ENCODE measurements at regions not wholly inside any gene's neighbourhood (a gene's known extent, or its start where the extent isn't known, plus 50 kb on each side); places are given as distances from the start of the nearest gene placed in this dataset.

GRCh38 chr10:30737931-30738391, 108.4 kb upstream of the LYZL2 start:
- no peak overlapping the region for H3K4me3 ChIP-seq (ENCODE audit: low read length)
- no peak overlapping the region for H3K27ac ChIP-seq (ENCODE audit: low read length)
- no peaks in the 10 kb centered on the region for H3K4me1 ChIP-seq (ENCODE audit: low read length)
- no peaks in the 10 kb centered on the region for H3F3A ChIP-seq (ENCODE audit: insufficient read depth, low read length)
- TF ChIP-seq EZH2 (optimal IDR thresholded peaks at IDR 0.05; ENCODE audit: low read depth, low read length) (no peak), EZH2phosphoT487 (IDR thresholded peaks at IDR 0.05; ENCODE audit: low read length) (no peak), CTCF (IDR thresholded peaks at IDR 0.05; ENCODE audit: low read length) (no peak)
- no peaks in the 10 kb centered on the region for H3K9me2 ChIP-seq (replicated peaks; ENCODE audit: insufficient read depth, low read length)
- H3K27me3 ChIP-seq (replicated peaks; ENCODE audit: insufficient read depth, low read length): no peaks in the 10 kb centered on the region
- no peak overlapping the region for H3K4me2 ChIP-seq (ENCODE audit: low read depth, low read length)
- DNase-seq: no peak
- H3K9me3 ChIP-seq (replicated peaks; ENCODE audit: insufficient read depth, low read length): no peaks in the 10 kb centered on the region
- no peaks in the 10 kb centered on the region for H3K79me2 ChIP-seq (ENCODE audit: low read length)
- no peak overlapping the region for H2AFZ ChIP-seq (ENCODE audit: low read length)
- no peaks in the 10 kb centered on the region for H4K20me1 ChIP-seq (ENCODE audit: insufficient read depth, low read length)
- H3K9ac ChIP-seq (ENCODE audit: low read length): no peak overlapping the region
- no peaks in the 10 kb centered on the region for H3K36me3 ChIP-seq (replicated peaks; ENCODE audit: insufficient read depth, low read length)

GRCh38 chr10:30736685-30737232, 107.2 kb upstream of the LYZL2 start:
- Histone ChIP-seq H3K27ac (ENCODE audit: low read length) (no peak overlapping the region), H3K4me1 (ENCODE audit: low read length) (no peaks in the 10 kb centered on the region), H2AFZ (ENCODE audit: low read length) (no peak overlapping the region), H4K20me1 (ENCODE audit: insufficient read depth, low read length) (no peaks in the 10 kb centered on the region), H3K9ac (ENCODE audit: low read length) (no peak overlapping the region), H3K4me2 (ENCODE audit: low read depth, low read length) (no peak overlapping the region), H3K36me3 (replicated peaks; ENCODE audit: insufficient read depth, low read length) (no peaks in the 10 kb centered on the region), H3K9me3 (replicated peaks; ENCODE audit: insufficient read depth, low read length) (no peaks in the 10 kb centered on the region), H3K27me3 (replicated peaks; ENCODE audit: insufficient read depth, low read length) (no peaks in the 10 kb centered on the region), H3K9me2 (replicated peaks; ENCODE audit: insufficient read depth, low read length) (no peaks in the 10 kb centered on the region), H3K79me2 (ENCODE audit: low read length) (no peaks in the 10 kb centered on the region), H3F3A (ENCODE audit: insufficient read depth, low read length) (no peaks in the 10 kb centered on the region), H3K4me3 (ENCODE audit: low read length) (no peak overlapping the region)
- DNase-seq: no peak
- TF ChIP-seq CTCF (IDR thresholded peaks at IDR 0.05; ENCODE audit: low read length): no peak
- TF ChIP-seq EZH2phosphoT487 (IDR thresholded peaks at IDR 0.05; ENCODE audit: low read length): no peak
- TF ChIP-seq EZH2 (optimal IDR thresholded peaks at IDR 0.05; ENCODE audit: low read depth, low read length): no peak

GRCh38 chr10:30734901-30735300, 105.3 kb upstream of the LYZL2 start:
- no peak for DNase-seq
- TF ChIP-seq CTCF (IDR thresholded peaks at IDR 0.05; ENCODE audit: low read length) (no peak), EZH2phosphoT487 (IDR thresholded peaks at IDR 0.05; ENCODE audit: low read length) (no peak), EZH2 (optimal IDR thresholded peaks at IDR 0.05; ENCODE audit: low read depth, low read length) (no peak)

More at GRCh38 chr10:30734901-30735300, 105.3 kb upstream of the LYZL2 start:
- Histone ChIP-seq H3K79me2 (ENCODE audit: low read length) (no peaks in the 10 kb centered on the region), H3K27me3 (replicated peaks; ENCODE audit: insufficient read depth, low read length) (no peaks in the 10 kb centered on the region), H3K9me3 (replicated peaks; ENCODE audit: insufficient read depth, low read length) (no peaks in the 10 kb centered on the region), H4K20me1 (ENCODE audit: insufficient read depth, low read length) (no peaks in the 10 kb centered on the region), H2AFZ (ENCODE audit: low read length) (no peak overlapping the region), H3K4me1 (ENCODE audit: low read length) (no peaks in the 10 kb centered on the region), H3K9me2 (replicated peaks; ENCODE audit: insufficient read depth, low read length) (no peaks in the 10 kb centered on the region), H3K36me3 (replicated peaks; ENCODE audit: insufficient read depth, low read length) (no peaks in the 10 kb centered on the region), H3K4me3 (ENCODE audit: low read length) (no peak overlapping the region), H3F3A (ENCODE audit: insufficient read depth, low read length) (no peaks in the 10 kb centered on the region), H3K9ac (ENCODE audit: low read length) (no peak overlapping the region), H3K4me2 (ENCODE audit: low read depth, low read length) (no peak overlapping the region), H3K27ac (ENCODE audit: low read length) (no peak overlapping the region)
